HUES64 (cell line): ENCODE measurements at regions not wholly inside any gene's neighbourhood (a gene's known extent, or its start where the extent isn't known, plus 50 kb on each side); places are given as distances from the start of the nearest gene placed in this dataset.
A peak's percentile ranks its signal among the peaks of the same experiment; 100 is the strongest.

ENCODE experiments used
- H3K27ac ChIP-seq: 2 replicates; pipeline ENCODE4 v1.7.0; 2013; ENCODE audit warnings: low read depth, low read length, inconsistent platforms
- H3K27me3 ChIP-seq: 2 replicates; pipeline ENCODE4 v1.6.1; 2013; ENCODE audit warnings: mild to moderate bottlenecking, low read length; ENCODE audit not compliant: insufficient read depth
- H3K36me3 ChIP-seq: 2 replicates; pipeline ENCODE4 v1.6.1; 2013; ENCODE audit warnings: mild to moderate bottlenecking, low read length; ENCODE audit not compliant: insufficient read depth
- H3K4me1 ChIP-seq: 2 replicates; pipeline ENCODE4 v1.6.1; 2013; ENCODE audit warnings: mild to moderate bottlenecking, low read length, moderate library complexity; ENCODE audit not compliant: insufficient read depth
- H3K4me3 ChIP-seq: 2 replicates; pipeline ENCODE4 v1.5.1; 2013; ENCODE audit warnings: mild to moderate bottlenecking, low read length, moderate library complexity
- H3K9ac ChIP-seq: 2 replicates; pipeline ENCODE4 v1.6.1; 2013; ENCODE audit warnings: mild to moderate bottlenecking, low read depth, low read length
- H3K9me3 ChIP-seq: 2 replicates; pipeline ENCODE4 v1.6.1; 2013; ENCODE audit warnings: low read depth, low read length; ENCODE audit not compliant: insufficient read depth
- WGBS: fragments of 150-250, 120-280 bp; methylation state at CpG from one replicate; pipeline ENCODE4 v1.1.7; 2013; ENCODE audit warnings: missing lambda C conversion rate; 5-methylcytosine and 5-hydroxymethylcytosine counted together

DNA sequence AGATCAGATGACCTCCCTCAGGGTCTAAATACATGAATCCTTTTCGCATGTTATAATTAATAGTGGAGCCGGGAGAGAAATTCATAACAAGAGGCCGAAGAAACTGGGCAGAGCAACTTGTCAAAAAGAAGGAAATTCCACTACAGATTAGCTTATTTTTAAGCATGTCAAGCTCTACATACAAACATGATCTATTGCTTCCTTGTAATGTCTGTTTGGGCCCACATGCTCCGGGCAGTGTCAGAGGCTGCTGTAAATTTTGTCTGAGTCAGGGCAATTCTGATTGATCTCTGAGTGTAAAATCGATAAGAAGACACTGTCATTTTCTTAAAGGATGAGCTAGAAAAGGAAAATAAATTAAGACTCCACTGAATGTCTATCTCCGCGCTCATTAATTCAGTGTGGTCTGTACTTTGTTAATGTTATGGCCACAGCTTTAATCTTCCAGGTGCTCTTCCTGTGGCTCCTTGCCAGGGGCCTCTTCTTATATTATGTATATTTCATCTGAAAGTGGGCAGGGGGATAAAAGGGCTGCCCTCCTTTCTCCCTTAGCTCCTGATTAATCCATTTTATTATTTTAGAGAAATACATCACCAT, 194.1 kb upstream of the SP8 start:
- Histone ChIP-seq H3K27me3 (no peaks in the 10 kb centered on the region), H3K4me1 (no peaks in the 10 kb centered on the region), H3K4me3 (no peak overlapping the region), H3K36me3 (no peaks in the 10 kb centered on the region), H3K9ac (no peak overlapping the region), H3K27ac (no peak overlapping the region), H3K9me3 (no peaks in the 10 kb centered on the region)
- 89% methylated on average over 7 of the region's 7 CpGs for WGBS

DNA sequence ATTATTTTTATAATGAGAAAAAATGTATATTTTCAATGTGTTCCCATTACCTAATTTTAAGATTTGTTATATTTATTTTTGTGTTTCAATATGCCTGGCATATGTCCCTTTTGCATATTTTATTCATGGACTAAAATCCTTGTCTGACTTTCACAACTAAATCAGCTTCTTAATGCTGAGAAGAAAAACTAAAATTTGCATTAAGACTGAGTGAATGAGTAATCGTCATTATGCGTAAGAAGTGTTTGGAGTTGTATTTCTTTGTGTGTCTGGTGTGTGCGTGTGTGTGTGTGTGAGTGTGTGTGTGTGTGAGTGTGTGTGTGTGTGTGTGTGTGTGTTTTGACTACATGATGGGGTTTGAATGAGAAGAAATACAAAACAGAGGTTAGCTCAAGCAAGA, 201.7 kb upstream of the SP8 start:
- Histone ChIP-seq H3K27me3 (no peaks in the 10 kb centered on the region), H3K36me3 (no peaks in the 10 kb centered on the region), H3K9ac (no peak overlapping the region), H3K4me3 (no peak overlapping the region), H3K27ac (no peak overlapping the region), H3K9me3 (peaks cover 2% of the 10 kb centered on the region; the same call in 1 of the 2 replicates), H3K4me1 (no peaks in the 10 kb centered on the region)
- WGBS, result 84% methylated on average over 3 of the region's 3 CpGs

DNA sequence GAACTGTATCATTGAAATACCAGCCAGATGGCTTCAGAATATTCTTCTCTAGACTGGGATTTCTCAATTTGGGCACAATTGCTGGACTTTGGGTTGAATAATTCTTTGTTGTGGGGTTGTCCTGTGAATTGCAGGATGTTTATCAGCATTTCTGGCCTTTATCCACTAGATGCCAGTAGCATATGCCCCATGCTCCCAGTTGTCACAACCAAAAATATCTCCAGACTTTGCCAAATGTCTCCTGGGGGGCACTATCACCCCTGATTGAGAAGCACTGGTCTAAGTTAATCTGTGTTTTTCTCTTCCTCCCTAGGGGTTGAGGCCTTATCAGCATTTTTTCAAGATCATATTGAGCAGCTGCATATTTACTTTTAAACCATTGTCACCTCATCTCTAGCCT, 204.9 kb upstream of the SP8 start:
- H3K4me3 ChIP-seq, result no peak overlapping the region
- no peaks in the 10 kb centered on the region for H3K36me3 ChIP-seq
- H3K27me3 ChIP-seq, result no peaks in the 10 kb centered on the region
- H3K27ac ChIP-seq, result no peak overlapping the region
- H3K9me3 ChIP-seq, result peaks cover 5% of the 10 kb centered on the region; the same call in 1 of the 2 replicates
- H3K9ac ChIP-seq, result no peak overlapping the region
- H3K4me1 ChIP-seq, result no peaks in the 10 kb centered on the region

DNA sequence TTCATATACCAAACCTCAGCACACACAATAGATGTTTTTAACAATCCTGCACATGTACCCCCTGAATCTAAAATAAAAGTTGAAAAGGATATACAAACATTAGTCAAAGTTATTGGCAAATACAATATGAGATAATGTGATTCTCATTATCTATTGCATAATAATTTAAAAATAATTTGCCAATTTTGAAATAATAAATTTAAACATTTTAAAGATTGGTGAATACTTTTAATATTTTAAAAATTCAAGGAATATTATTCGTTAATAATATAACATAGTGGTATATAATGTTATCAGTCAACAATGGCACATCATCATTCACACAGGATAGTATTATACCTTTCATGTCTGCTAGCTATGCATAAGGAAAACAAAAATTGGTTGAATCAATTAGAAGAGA, 207.0 kb upstream of the SP8 start:
- H3K27ac ChIP-seq, result no peak overlapping the region
- no peak overlapping the region for H3K9ac ChIP-seq
- H3K36me3 ChIP-seq, result no peaks in the 10 kb centered on the region
- no CpG with 5 or more reads among the region's 1 CpG for WGBS
- H3K4me1 ChIP-seq, result peaks cover 3% of the 10 kb centered on the region; the same call in 1 of the 2 replicates
- H3K27me3 ChIP-seq, result no peaks in the 10 kb centered on the region
- H3K4me3 ChIP-seq, result no peak overlapping the region
- peaks cover 5% of the 10 kb centered on the region; the same call in 1 of the 2 replicates for H3K9me3 ChIP-seq

DNA sequence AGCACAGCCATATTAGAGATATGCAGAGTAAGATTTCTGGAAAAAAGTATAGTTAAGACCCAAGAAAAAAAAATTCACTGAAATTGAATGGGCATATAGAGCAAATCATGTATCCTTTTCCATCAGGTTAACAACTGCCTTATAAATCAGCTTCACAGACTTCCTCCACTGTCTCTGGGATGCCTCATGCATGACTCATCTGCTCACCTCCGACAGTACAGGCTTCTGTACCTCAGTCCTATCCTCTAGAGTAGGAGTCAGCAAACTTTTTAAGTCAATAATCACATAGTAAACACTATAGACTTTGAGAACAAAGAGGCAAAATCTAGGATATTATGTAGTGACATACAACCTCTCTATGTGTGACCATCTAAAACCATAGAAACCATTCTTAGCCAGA, 211.6 kb upstream of the SP8 start:
- peaks cover 4% of the 10 kb centered on the region; the same call in 1 of the 2 replicates for H3K9me3 ChIP-seq
- H3K27ac ChIP-seq, result no peak overlapping the region
- H3K9ac ChIP-seq, result no peak overlapping the region
- H3K36me3 ChIP-seq, result 0 out of 2 replicates have a peak, but pooled peaks cover 4% of the 10 kb centered on the region
- H3K4me1 ChIP-seq, result peaks cover 3% of the 10 kb centered on the region; the same call in 1 of the 2 replicates
- no peaks in the 10 kb centered on the region for H3K27me3 ChIP-seq
- H3K4me3 ChIP-seq, result no peak overlapping the region
- WGBS, result 46% methylated on average over 1 of the region's 1 CpG

DNA sequence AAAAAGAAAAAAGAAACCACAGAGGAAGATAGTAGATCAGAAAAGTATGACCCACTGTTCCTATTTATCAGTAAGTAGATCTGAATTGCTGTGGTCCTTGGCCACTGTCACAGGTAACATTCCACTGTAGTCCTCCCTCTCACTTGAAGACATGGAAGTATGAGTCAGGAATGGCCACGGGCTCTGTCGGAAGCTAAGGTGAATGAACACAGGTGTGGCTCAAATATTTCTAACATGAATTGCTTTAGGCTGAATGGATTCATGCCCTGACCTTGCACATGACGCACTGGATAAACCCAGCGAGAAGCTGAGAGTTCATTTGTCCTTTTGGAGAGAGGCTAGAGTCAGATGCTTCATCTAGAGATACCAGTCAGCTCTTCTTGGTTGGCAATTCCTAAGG, 224.5 kb upstream of the SP8 start:
- Histone ChIP-seq H3K27ac (no peak overlapping the region), H3K9me3 (peaks cover 8% of the 10 kb centered on the region; the same call in 1 of the 2 replicates), H3K4me1 (no peaks in the 10 kb centered on the region), H3K27me3 (no peaks in the 10 kb centered on the region), H3K4me3 (no peak overlapping the region), H3K36me3 (no peaks in the 10 kb centered on the region), H3K9ac (no peak overlapping the region)
- 96% methylated on average over 4 of the region's 4 CpGs for WGBS

DNA sequence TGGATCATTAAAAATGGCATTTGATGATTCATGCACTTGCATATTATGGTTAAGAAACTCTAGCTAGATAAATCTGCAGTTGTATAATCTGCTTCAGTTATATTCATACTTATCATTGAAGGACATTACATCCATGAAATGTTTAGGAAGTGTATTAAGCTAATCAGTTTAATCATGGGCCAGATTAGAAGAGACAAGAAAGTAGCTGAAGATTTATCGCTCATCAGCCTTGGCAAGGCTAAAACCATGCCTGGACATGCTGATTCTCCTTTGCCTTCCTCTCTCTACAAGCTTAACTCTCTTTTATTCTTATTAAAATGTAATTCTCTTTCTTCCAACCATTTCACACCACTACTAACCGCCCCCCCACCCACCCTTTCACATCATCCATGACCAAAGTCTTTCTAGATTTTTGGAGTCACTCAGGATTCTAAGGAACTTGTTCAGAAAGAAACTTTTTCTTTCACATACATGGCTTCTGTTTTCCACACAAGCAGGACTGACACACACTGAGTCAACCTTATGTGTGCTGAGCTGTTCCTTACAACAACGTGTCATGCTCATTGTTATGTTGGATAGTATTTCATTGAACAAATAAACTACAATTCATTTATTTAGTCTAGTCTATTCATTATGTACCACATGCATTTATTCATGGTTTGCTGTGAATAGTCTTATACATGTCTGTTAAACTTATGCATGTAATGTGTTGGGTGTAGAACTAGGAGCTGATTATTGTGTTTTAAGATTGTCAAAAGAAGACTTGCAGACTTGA, 227.3 kb upstream of the SP8 start:
- H3K4me3 ChIP-seq, result no peak overlapping the region
- no peak overlapping the region for H3K27ac ChIP-seq
- H3K36me3 ChIP-seq, result no peaks in the 10 kb centered on the region
- no peaks in the 10 kb centered on the region for H3K27me3 ChIP-seq
- no peaks in the 10 kb centered on the region for H3K9me3 ChIP-seq
- H3K9ac ChIP-seq, result no peak overlapping the region
- 87% methylated on average over 2 of the region's 3 CpGs for WGBS
- no peaks in the 10 kb centered on the region for H3K4me1 ChIP-seq

DNA sequence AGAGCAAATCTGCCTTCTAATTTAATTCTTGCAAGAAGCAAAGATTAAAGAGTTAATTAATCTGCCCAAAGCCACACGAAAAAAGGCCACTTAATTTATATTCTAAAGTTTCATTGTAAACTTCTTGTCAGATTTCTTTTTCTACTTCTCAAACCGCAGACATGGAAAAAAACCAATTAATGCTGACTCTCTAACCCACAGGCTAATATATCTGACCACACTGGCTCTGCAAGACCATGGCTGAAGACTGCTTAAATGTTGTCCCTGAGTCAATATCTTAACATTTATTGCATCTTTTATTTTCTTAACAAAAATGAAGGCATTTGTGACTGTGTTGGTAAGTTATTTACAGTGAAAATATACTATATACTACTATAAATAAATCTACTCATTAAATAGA, 234.0 kb upstream of the SP8 start:
- no peak overlapping the region for H3K9ac ChIP-seq
- H3K27ac ChIP-seq, result no peak overlapping the region
- no peak overlapping the region for H3K4me3 ChIP-seq
- WGBS, result 91% methylated on average over 2 of the region's 2 CpGs
- no peaks in the 10 kb centered on the region for H3K9me3 ChIP-seq
- H3K4me1 ChIP-seq, result peaks cover 18% of the 10 kb centered on the region
- H3K36me3 ChIP-seq, result no peaks in the 10 kb centered on the region
- no peaks in the 10 kb centered on the region for H3K27me3 ChIP-seq

DNA sequence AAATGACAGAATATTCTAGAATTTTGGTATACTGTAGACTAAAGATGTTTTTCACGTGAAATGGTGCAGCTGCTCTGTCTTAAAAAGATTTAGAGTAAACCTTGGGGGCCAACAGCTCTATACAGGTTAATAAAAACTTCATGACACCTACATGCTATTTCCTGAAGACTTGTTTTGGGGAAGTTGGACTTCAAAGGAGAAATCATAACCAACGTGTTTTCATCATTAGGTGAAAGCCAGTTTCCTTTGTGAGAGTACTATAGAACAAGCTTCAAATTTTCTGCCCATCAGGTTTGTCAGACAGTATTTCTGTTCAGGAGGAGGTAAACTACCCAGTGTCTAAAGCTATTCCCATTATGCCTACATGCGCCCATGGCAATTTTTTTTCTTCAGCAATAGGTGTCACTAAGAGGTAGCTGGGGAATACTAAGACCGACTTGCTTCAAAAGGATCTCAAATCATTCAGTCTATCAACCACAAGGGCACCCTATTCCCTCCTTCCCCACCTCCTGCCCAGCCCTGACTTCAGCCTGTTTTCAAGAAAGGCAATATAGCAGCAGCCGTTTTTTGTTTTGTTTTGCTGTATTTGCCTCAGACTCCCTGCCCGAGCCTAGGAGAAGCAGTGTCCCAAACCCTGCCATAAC, 237.3 kb upstream of the SP8 start:
- H3K27ac ChIP-seq, result no peak overlapping the region
- H3K4me3 ChIP-seq, result no peak overlapping the region
- no peaks in the 10 kb centered on the region for H3K27me3 ChIP-seq
- H3K36me3 ChIP-seq, result no peaks in the 10 kb centered on the region
- H3K9me3 ChIP-seq, result no peaks in the 10 kb centered on the region
- H3K4me1 ChIP-seq, result peaks cover 49% of the 10 kb centered on the region
- WGBS, result 87% methylated on average over 6 of the region's 6 CpGs
- H3K9ac ChIP-seq, result no peak overlapping the region

DNA sequence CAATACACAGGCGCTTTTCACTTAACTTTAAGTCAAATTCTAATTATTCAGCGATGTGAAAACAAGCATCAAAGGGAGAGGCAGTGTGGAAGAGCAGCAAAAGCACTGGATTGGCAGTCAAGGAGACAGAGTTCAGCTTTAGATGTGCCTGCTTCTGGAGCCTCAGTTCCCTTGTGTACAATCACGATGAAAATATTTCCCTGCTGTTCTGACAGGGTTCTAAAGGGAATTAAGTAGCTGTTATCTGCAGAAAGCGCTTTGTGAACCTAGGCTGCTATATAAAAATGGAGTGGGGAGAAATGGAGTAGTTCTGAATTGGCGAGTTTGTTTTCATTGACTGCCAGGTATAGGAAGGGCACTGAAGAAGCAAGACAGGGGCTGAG, 237.8 kb upstream of the SP8 start:
- 86% methylated on average over 5 of the region's 5 CpGs for WGBS

DNA sequence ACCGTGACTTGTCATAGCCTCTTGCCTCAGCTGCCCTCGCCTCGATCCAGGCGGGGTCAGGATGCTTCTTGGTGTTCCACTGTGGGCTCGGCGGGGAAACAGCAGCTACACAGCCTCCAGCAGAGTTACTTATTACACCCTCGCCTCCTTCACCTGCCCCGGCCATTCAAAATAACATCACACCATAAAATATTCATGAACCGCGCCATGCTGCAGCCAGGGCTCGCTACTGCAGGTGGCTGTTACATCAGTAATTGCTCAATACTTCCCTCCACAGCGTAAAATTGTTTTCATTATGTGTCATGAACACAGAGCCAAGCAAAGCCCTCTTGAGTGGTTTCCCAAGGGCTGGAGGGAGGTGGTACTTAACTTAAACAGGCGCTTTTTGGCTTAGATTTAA, 241.5 kb upstream of the SP8 start:
- WGBS, result 57% methylated on average over 13 of the region's 13 CpGs
- H3K4me1 ChIP-seq, result peaks cover 84% of the 10 kb centered on the region
- no peak overlapping the region for H3K9ac ChIP-seq

More for the DNA sequence above, 237.8 kb upstream of the SP8 start:
- no peak overlapping the region for H3K27ac ChIP-seq
- H3K4me3 ChIP-seq, result no peak overlapping the region
- H3K9me3 ChIP-seq, result no peaks in the 10 kb centered on the region
- H3K4me1 ChIP-seq, result peaks cover 54% of the 10 kb centered on the region
- no peaks in the 10 kb centered on the region for H3K36me3 ChIP-seq
- no peak overlapping the region for H3K9ac ChIP-seq
- H3K27me3 ChIP-seq, result no peaks in the 10 kb centered on the region

More for the DNA sequence above, 241.5 kb upstream of the SP8 start:
- H3K9me3 ChIP-seq, result no peaks in the 10 kb centered on the region
- no peaks in the 10 kb centered on the region for H3K27me3 ChIP-seq
- no peak overlapping the region; the same call in 1 of the 2 replicates for H3K4me3 ChIP-seq
- peak overlapping the region; percentile 79; the same call in 1 of the 2 replicates for H3K27ac ChIP-seq
- no peaks in the 10 kb centered on the region for H3K36me3 ChIP-seq
